ENCODE measurements at regions not wholly inside any gene's neighbourhood (a gene's known extent, or its start where the extent isn't known, plus 50 kb on each side); places are given as distances from the start of the nearest gene placed in this dataset.

GRCh38 chr1:222266223-222267196 is 281.4 kb downstream of the HHIPL2 start:
- Mint-ChIP-seq H3K27ac (peak overlapping the region; percentile 27), H3K4me1 (ENCODE audit: unreplicated experiment) (peaks cover 8% of the 10 kb centered on the region), H3K36me3 (no peaks in the 10 kb centered on the region), H3K9me3 (no peaks in the 10 kb centered on the region), H3K27me3 (peaks cover 7% of the 10 kb centered on the region), H3K4me3 (no peak overlapping the region)
- no peak for DNase-seq (ENCODE audit: extremely low spot score, unreplicated experiment)
- TF ChIP-seq, protein P1, sequence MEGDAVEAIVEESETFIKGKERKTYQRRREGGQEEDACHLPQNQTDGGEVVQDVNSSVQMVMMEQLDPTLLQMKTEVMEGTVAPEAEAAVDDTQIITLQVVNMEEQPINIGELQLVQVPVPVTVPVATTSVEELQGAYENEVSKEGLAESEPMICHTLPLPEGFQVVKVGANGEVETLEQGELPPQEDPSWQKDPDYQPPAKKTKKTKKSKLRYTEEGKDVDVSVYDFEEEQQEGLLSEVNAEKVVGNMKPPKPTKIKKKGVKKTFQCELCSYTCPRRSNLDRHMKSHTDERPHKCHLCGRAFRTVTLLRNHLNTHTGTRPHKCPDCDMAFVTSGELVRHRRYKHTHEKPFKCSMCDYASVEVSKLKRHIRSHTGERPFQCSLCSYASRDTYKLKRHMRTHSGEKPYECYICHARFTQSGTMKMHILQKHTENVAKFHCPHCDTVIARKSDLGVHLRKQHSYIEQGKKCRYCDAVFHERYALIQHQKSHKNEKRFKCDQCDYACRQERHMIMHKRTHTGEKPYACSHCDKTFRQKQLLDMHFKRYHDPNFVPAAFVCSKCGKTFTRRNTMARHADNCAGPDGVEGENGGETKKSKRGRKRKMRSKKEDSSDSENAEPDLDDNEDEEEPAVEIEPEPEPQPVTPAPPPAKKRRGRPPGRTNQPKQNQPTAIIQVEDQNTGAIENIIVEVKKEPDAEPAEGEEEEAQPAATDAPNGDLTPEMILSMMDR (conservative IDR thresholded peaks at IDR 0.05) = no peak

GRCh38 chr1:222263791-222264190 is 284.1 kb downstream of the HHIPL2 start:
- no peak for DNase-seq (ENCODE audit: extremely low spot score, unreplicated experiment)

GRCh38 chr1:222257027-222257426 is 290.9 kb downstream of the HHIPL2 start:
- no peak for DNase-seq (ENCODE audit: extremely low spot score, unreplicated experiment)
- Mint-ChIP-seq H3K27me3 (peaks cover 5% of the 10 kb centered on the region), H3K9me3 (no peaks in the 10 kb centered on the region), H3K27ac (no peak overlapping the region), H3K36me3 (no peaks in the 10 kb centered on the region), H3K4me1 (ENCODE audit: unreplicated experiment) (peaks cover 5% of the 10 kb centered on the region), H3K4me3 (no peak overlapping the region)
- TF ChIP-seq, protein P1 (conservative IDR thresholded peaks at IDR 0.05) = no peak

More at GRCh38 chr1:222263791-222264190, 284.1 kb downstream of the HHIPL2 start:
- Mint-ChIP-seq H3K27ac (no peak overlapping the region), H3K9me3 (no peaks in the 10 kb centered on the region), H3K4me3 (no peak overlapping the region), H3K36me3 (no peaks in the 10 kb centered on the region), H3K4me1 (ENCODE audit: unreplicated experiment) (peaks cover 8% of the 10 kb centered on the region), H3K27me3 (peaks cover 13% of the 10 kb centered on the region)
- TF ChIP-seq, protein P1 (conservative IDR thresholded peaks at IDR 0.05) = no peak

DNA sequence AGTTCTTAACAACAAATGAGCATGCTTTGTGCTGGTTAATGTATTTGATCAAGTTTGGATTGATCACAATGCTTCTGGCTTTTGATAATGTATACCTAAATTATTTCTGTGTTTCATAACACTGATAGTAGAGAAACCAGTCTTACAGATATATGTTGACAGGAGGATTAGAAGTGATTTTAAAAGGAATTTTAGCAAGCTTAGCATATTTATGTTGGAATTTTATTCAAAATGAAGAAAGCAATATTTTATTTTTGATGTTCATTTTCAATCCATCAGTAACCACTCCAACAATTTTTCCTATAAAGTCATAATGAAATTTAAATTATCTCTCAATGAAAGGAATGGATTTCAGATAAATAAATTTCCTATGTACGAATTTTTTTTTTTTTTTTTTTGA is 291.8 kb downstream of the HHIPL2 start:
- no peak overlapping the region for H3K27ac Mint-ChIP-seq
- no peak overlapping the region for H3K4me3 Mint-ChIP-seq
- H3K36me3 Mint-ChIP-seq = no peaks in the 10 kb centered on the region
- no peaks in the 10 kb centered on the region for H3K9me3 Mint-ChIP-seq
- H3K27me3 Mint-ChIP-seq = peaks cover 5% of the 10 kb centered on the region
- peaks cover 5% of the 10 kb centered on the region for H3K4me1 Mint-ChIP-seq (ENCODE audit: unreplicated experiment)
- TF ChIP-seq, protein P1 (conservative IDR thresholded peaks at IDR 0.05) = no peak
- no peak for DNase-seq (ENCODE audit: extremely low spot score, unreplicated experiment)

DNA sequence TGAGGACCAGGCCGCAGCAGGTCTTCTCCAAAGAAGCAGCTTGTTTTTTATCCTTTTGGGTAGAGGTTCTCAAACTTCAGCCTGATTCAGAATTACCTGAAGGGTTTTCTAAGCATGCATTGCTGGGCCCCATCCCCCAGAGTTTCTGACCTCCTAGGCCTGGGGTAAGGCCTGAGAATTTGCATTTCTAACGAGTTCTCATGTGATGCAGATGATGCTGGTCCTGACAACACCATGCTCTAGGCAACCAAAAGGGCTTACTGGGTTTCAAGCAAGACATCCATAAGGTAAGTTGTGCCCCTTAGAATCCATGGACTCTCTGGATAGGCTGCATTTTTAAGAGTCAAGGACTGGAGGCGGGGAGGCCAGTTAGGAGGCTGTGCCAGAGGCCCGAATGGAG is 295.1 kb downstream of the HHIPL2 start:
- no peak overlapping the region for H3K27ac Mint-ChIP-seq
- TF ChIP-seq, protein P1 (conservative IDR thresholded peaks at IDR 0.05) = no peak
- no peak for DNase-seq (ENCODE audit: extremely low spot score, unreplicated experiment)
- no peak overlapping the region for H3K4me3 Mint-ChIP-seq
- H3K9me3 Mint-ChIP-seq = no peaks in the 10 kb centered on the region
- no peaks in the 10 kb centered on the region for H3K36me3 Mint-ChIP-seq
- peaks cover 10% of the 10 kb centered on the region for H3K4me1 Mint-ChIP-seq (ENCODE audit: unreplicated experiment)
- H3K27me3 Mint-ChIP-seq = peaks cover 4% of the 10 kb centered on the region
